SU-DHL-6 (cell line): ENCODE measurements at regions not wholly inside any gene's neighbourhood (a gene's known extent, or its start where the extent isn't known, plus 50 kb on each side); places are given as distances from the start of the nearest gene placed in this dataset.

Experiments used
- H2AFZ ChIP-seq: fragments of 200-600 bp; sonication (generic); 2 replicates; pipeline ENCODE4 v1.6.1; 2014; ENCODE audit warnings: low read depth, mild to moderate bottlenecking, moderate library complexity, mixed read lengths, antibody characterized with exemption, low read length; ENCODE audit not compliant: severe bottlenecking
- H3F3A ChIP-seq: fragments of 200-600 bp; shearing (Covaris generic); 2 replicates; pipeline ENCODE4 v1.6.0; 2016; ENCODE audit warnings: antibody characterized with exemption, mild to moderate bottlenecking; ENCODE audit not compliant: insufficient read depth
- H3K27ac ChIP-seq: fragments of 200-600 bp; sonication (generic); 2 replicates; pipeline ENCODE4 v1.5.1; 2016; ENCODE audit warnings: low read depth, mild to moderate bottlenecking, low read length, moderate library complexity, mixed read lengths
- H3K27me3 ChIP-seq: fragments of 200-600 bp; sonication (generic), shearing (Covaris generic); 2 replicates; pipeline ENCODE4 v1.6.0; 2014; ENCODE audit warnings: mild to moderate bottlenecking, low read length
- H3K36me3 ChIP-seq: fragments of 200-600 bp; sonication (generic); 2 replicates; pipeline ENCODE4 v1.6.1; 2014; ENCODE audit warnings: mild to moderate bottlenecking, low read length, mixed read lengths
- H3K4me2 ChIP-seq: fragments of 300-600, 200-600 bp; shearing (Covaris generic), sonication (generic); 2 replicates; pipeline ENCODE4 v1.6.0; 2014; ENCODE audit warnings: low read length, low read depth, mild to moderate bottlenecking; ENCODE audit not compliant: poor library complexity, severe bottlenecking
- H3K4me3 ChIP-seq: fragments of 200-600 bp; sonication (generic); 2 replicates; pipeline ENCODE4 v1.5.1; 2014; ENCODE audit warnings: antibody characterized with exemption, low read length, mild to moderate bottlenecking, mixed read lengths; ENCODE audit not compliant: insufficient read depth, poor library complexity, severe bottlenecking
- H3K79me2 ChIP-seq: fragments of 200-600 bp; sonication (generic); 2 replicates; pipeline ENCODE4 v1.6.1; 2014; ENCODE audit warnings: mild to moderate bottlenecking, low read length, moderate library complexity; ENCODE audit not compliant: insufficient read depth
- H3K9ac ChIP-seq: fragments of 200-600 bp; sonication (generic); 2 replicates; pipeline ENCODE4 v1.7.0; 2014; ENCODE audit warnings: mild to moderate bottlenecking, low read length
- H3K9me2 ChIP-seq: fragments of 200-600 bp; sonication (generic); replicated peaks from 2 replicates; pipeline ENCODE4 v1.6.1; 2014; ENCODE audit warnings: low read length; ENCODE audit not compliant: insufficient read depth
- H3K9me3 ChIP-seq: fragments of 200-600 bp; sonication (generic); 2 replicates; pipeline ENCODE4 v1.6.1; 2014; ENCODE audit warnings: low read length, mixed read lengths; ENCODE audit not compliant: insufficient read depth
- H4K20me1 ChIP-seq: fragments of 200-600 bp; sonication (generic); 2 replicates; pipeline ENCODE4 v1.6.1; 2014; ENCODE audit warnings: low read depth, mild to moderate bottlenecking, antibody characterized with exemption, low read length, moderate library complexity, mixed read lengths
- EZH2phosphoT487 ChIP-seq: fragments of 200-600 bp; sonication (generic), shearing (Covaris generic); conservative IDR thresholded peaks from 2 replicates; pipeline ENCODE4 v1.6.1; 2018; ENCODE audit warnings: mild to moderate bottlenecking, antibody characterized with exemption, low read length, moderate library complexity, mixed read lengths
- TF ChIP-seq, protein P1 (sequence below): fragments of 200-600 bp; sonication (generic); IDR thresholded peaks from one replicate; pipeline ENCODE4 v1.5.1; 2017; ENCODE audit warnings: antibody characterized with exemption, mild to moderate bottlenecking, low read length, moderate library complexity; ENCODE audit not compliant: insufficient read depth, poor library complexity, severe bottlenecking

DNA sequence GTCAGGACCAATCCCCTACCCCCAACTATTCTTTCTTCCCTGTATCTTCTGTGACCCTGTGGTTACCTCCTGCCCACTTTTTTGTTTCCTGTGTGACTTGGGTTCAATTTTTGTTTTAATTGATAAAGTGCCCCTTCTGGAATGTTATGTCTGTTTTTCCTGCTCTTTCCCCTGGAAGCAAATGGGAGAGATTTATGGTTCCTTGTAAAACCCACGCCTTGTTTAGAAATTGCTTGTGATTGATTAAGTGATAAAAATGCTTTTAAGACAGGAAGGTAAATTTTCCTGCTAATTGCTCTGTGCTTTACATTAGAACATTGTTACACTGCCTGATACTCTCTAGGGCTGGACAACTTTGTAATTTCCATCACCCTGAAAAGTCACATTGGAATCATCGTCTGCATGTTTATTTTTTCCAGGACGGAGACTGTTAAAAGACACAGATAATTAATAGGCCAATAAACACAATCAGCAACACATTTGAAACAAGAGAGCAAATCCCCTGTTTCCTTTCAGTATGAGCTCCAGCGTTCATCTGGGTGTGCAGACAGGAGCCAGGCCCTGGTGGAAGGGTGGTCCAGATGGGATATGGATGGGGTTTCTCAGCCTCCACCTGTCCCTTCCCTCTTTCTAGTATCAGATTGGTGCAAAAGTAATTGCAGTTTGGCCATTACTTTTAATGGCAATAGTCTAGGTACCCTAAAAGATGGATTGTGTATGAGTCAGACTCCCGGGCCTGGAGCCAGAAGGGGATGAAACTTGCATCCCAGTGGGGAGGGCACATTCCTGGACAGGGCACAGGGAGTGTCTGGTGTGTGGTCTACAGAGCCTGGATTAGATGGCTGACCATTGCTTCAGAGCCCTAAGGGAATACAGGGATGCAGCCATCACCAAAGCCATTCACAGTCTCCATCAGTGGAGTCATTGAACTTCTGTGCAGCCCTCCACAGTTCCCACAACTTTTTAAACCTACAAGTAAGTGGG lies 58.1 kb upstream of the AGBL1 start:
- H3K27me3 ChIP-seq, result no peaks in the 10 kb centered on the region
- no peaks in the 10 kb centered on the region for H3K79me2 ChIP-seq
- H3K27ac ChIP-seq, result no peak overlapping the region
- no peak overlapping the region for H3K9ac ChIP-seq
- no peak overlapping the region for H2AFZ ChIP-seq
- no peaks in the 10 kb centered on the region for H3K9me3 ChIP-seq
- no peaks in the 10 kb centered on the region for H3K9me2 ChIP-seq
- H4K20me1 ChIP-seq, result no peaks in the 10 kb centered on the region
- no peak overlapping the region for H3K4me3 ChIP-seq
- no peaks in the 10 kb centered on the region for H3F3A ChIP-seq
- no peaks in the 10 kb centered on the region for H3K36me3 ChIP-seq
- no peak overlapping the region for H3K4me2 ChIP-seq
- no peak for TF ChIP-seq EZH2phosphoT487
- TF ChIP-seq, protein P1, sequence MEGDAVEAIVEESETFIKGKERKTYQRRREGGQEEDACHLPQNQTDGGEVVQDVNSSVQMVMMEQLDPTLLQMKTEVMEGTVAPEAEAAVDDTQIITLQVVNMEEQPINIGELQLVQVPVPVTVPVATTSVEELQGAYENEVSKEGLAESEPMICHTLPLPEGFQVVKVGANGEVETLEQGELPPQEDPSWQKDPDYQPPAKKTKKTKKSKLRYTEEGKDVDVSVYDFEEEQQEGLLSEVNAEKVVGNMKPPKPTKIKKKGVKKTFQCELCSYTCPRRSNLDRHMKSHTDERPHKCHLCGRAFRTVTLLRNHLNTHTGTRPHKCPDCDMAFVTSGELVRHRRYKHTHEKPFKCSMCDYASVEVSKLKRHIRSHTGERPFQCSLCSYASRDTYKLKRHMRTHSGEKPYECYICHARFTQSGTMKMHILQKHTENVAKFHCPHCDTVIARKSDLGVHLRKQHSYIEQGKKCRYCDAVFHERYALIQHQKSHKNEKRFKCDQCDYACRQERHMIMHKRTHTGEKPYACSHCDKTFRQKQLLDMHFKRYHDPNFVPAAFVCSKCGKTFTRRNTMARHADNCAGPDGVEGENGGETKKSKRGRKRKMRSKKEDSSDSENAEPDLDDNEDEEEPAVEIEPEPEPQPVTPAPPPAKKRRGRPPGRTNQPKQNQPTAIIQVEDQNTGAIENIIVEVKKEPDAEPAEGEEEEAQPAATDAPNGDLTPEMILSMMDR, result no peak

DNA sequence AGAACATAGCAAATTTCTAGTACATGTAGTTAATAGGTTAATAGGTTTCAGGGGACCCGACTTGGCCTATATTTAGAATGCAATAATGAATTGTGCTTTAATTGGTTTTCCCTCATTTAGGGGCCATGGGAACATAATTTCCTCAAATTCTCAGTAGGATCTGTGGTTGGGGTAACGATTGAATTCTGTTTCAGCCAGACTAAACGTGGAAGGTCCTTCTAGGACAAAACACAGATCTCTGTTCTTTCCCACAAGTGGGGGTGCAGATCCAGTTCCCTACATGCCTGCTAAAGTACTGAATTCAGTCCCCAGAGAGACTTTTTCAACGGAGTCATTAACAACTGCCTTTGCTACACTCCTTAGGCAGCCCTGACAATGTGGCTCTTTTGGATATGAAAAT lies 50.7 kb upstream of the AGBL1 start:
- Histone ChIP-seq H3K27me3 (no peaks in the 10 kb centered on the region), H3K4me3 (no peak overlapping the region), H3K79me2 (no peaks in the 10 kb centered on the region), H3K4me2 (no peak overlapping the region), H2AFZ (no peak overlapping the region), H3F3A (no peaks in the 10 kb centered on the region), H3K9me3 (no peaks in the 10 kb centered on the region), H3K27ac (no peak overlapping the region), H3K9ac (no peak overlapping the region), H4K20me1 (no peaks in the 10 kb centered on the region), H3K9me2 (no peaks in the 10 kb centered on the region), H3K36me3 (no peaks in the 10 kb centered on the region)
- TF ChIP-seq EZH2phosphoT487, result no peak
- TF ChIP-seq, protein P1, result no peak
